ENCODE measurements at regions not wholly inside any gene's neighbourhood (a gene's known extent, or its start where the extent isn't known, plus 50 kb on each side); places are given as distances from the start of the nearest gene placed in this dataset.
"Not testable (repeated sequence)": the region's sequence is repeated elsewhere in the genome, so short reads cannot be mapped to it uniquely, and the experiment has no call there.

- H3F3A ChIP-seq (ENCODE audit: insufficient read depth, low read length, poor library complexity, severe bottlenecking): no peaks in the 10 kb centered on the region
- no peaks in the 10 kb centered on the region for H3K27me3 ChIP-seq (ENCODE audit: insufficient read depth, low read depth, low read length)
- H3K27ac ChIP-seq (ENCODE audit: low read length): no peak overlapping the region
- H3K9ac ChIP-seq (ENCODE audit: low read length): no peak overlapping the region
- H3K9me3 ChIP-seq (ENCODE audit: low read length): no peaks in the 10 kb centered on the region
- no peak for TF ChIP-seq MXI1 (conservative IDR thresholded peaks at IDR 0.05; ENCODE audit: poor library complexity, severe bottlenecking)
- TF ChIP-seq, protein P1, sequence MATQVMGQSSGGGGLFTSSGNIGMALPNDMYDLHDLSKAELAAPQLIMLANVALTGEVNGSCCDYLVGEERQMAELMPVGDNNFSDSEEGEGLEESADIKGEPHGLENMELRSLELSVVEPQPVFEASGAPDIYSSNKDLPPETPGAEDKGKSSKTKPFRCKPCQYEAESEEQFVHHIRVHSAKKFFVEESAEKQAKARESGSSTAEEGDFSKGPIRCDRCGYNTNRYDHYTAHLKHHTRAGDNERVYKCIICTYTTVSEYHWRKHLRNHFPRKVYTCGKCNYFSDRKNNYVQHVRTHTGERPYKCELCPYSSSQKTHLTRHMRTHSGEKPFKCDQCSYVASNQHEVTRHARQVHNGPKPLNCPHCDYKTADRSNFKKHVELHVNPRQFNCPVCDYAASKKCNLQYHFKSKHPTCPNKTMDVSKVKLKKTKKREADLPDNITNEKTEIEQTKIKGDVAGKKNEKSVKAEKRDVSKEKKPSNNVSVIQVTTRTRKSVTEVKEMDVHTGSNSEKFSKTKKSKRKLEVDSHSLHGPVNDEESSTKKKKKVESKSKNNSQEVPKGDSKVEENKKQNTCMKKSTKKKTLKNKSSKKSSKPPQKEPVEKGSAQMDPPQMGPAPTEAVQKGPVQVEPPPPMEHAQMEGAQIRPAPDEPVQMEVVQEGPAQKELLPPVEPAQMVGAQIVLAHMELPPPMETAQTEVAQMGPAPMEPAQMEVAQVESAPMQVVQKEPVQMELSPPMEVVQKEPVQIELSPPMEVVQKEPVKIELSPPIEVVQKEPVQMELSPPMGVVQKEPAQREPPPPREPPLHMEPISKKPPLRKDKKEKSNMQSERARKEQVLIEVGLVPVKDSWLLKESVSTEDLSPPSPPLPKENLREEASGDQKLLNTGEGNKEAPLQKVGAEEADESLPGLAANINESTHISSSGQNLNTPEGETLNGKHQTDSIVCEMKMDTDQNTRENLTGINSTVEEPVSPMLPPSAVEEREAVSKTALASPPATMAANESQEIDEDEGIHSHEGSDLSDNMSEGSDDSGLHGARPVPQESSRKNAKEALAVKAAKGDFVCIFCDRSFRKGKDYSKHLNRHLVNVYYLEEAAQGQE (IDR thresholded peaks at IDR 0.05; ENCODE audit: borderline replicate concordance): peak; percentile 44
- TF ChIP-seq EZH2 (IDR thresholded peaks at IDR 0.05; ENCODE audit: borderline replicate concordance, insufficient read depth, low read length, poor library complexity, severe bottlenecking): no peak
- TF ChIP-seq RAD21 (conservative IDR thresholded peaks at IDR 0.05): peak; percentile 16
- TF ChIP-seq, protein P2, sequence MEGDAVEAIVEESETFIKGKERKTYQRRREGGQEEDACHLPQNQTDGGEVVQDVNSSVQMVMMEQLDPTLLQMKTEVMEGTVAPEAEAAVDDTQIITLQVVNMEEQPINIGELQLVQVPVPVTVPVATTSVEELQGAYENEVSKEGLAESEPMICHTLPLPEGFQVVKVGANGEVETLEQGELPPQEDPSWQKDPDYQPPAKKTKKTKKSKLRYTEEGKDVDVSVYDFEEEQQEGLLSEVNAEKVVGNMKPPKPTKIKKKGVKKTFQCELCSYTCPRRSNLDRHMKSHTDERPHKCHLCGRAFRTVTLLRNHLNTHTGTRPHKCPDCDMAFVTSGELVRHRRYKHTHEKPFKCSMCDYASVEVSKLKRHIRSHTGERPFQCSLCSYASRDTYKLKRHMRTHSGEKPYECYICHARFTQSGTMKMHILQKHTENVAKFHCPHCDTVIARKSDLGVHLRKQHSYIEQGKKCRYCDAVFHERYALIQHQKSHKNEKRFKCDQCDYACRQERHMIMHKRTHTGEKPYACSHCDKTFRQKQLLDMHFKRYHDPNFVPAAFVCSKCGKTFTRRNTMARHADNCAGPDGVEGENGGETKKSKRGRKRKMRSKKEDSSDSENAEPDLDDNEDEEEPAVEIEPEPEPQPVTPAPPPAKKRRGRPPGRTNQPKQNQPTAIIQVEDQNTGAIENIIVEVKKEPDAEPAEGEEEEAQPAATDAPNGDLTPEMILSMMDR (IDR thresholded peaks at IDR 0.05; ENCODE audit: poor library complexity, severe bottlenecking): peak; percentile 46
- H3K4me2 ChIP-seq (ENCODE audit: low read length): no peak overlapping the region
- no peak overlapping the region for H2AFZ ChIP-seq (ENCODE audit: low read depth, low read length)
- peak overlapping the region; percentile 4 for H3K4me3 ChIP-seq (ENCODE audit: low read length)
- H3K79me2 ChIP-seq (replicated peaks; ENCODE audit: insufficient read depth, low read length): no peaks in the 10 kb centered on the region
- no peaks in the 10 kb centered on the region for H3K9me2 ChIP-seq (ENCODE audit: insufficient read depth, low read length)
- no peaks in the 10 kb centered on the region for H3K36me3 ChIP-seq (ENCODE audit: insufficient read depth, low read length)
- H4K20me1 ChIP-seq (ENCODE audit: insufficient read depth): no peaks in the 10 kb centered on the region
Measured at GRCh38 chr7:137110091-137110509, 233.4 kb downstream of the PTN start.

GRCh38 chr7:137107802-137108201 lies 235.7 kb downstream of the PTN start:
- H3K27ac ChIP-seq (ENCODE audit: low read length); H2AFZ ChIP-seq (ENCODE audit: low read depth, low read length); H3K79me2 ChIP-seq (replicated peaks; ENCODE audit: insufficient read depth, low read length); H3K9ac ChIP-seq (ENCODE audit: low read length); H3K9me2 ChIP-seq (ENCODE audit: insufficient read depth, low read length); H3F3A ChIP-seq (ENCODE audit: insufficient read depth, low read length, poor library complexity, severe bottlenecking); H3K9me3 ChIP-seq (ENCODE audit: low read length); H3K4me2 ChIP-seq (ENCODE audit: low read length); H4K20me1 ChIP-seq (ENCODE audit: insufficient read depth); H3K4me3 ChIP-seq (ENCODE audit: low read length); H3K27me3 ChIP-seq (ENCODE audit: insufficient read depth, low read depth, low read length); H3K36me3 ChIP-seq (ENCODE audit: insufficient read depth, low read length): not testable (repeated sequence)

- H3K9me3 ChIP-seq (ENCODE audit: low read length); H3K36me3 ChIP-seq (ENCODE audit: insufficient read depth, low read length); H2AFZ ChIP-seq (ENCODE audit: low read depth, low read length); H3K9ac ChIP-seq (ENCODE audit: low read length); H4K20me1 ChIP-seq (ENCODE audit: insufficient read depth); H3K27me3 ChIP-seq (ENCODE audit: insufficient read depth, low read depth, low read length); H3K27ac ChIP-seq (ENCODE audit: low read length); H3K4me3 ChIP-seq (ENCODE audit: low read length); H3K9me2 ChIP-seq (ENCODE audit: insufficient read depth, low read length); H3F3A ChIP-seq (ENCODE audit: insufficient read depth, low read length, poor library complexity, severe bottlenecking); H3K79me2 ChIP-seq (replicated peaks; ENCODE audit: insufficient read depth, low read length); H3K4me2 ChIP-seq (ENCODE audit: low read length): not testable (repeated sequence)
Measured at GRCh38 chr7:137103526-137103925, 235.1 kb downstream of the CHRM2 start.
